ENCODE measurements at regions not wholly inside any gene's neighbourhood (a gene's known extent, or its start where the extent isn't known, plus 50 kb on each side); places are given as distances from the start of the nearest gene placed in this dataset.

- no peak for DNase-seq (ENCODE audit: low spot score)
Observed at GRCh38 chr18:44153981-44154380, 526.7 kb upstream of the SETBP1 start.

GRCh38 chr18:44156126-44156525 lies 524.6 kb upstream of the SETBP1 start:
- DNase-seq (ENCODE audit: low spot score), result no peak

GRCh38 chr18:44156776-44157335 lies 523.8 kb upstream of the SETBP1 start:
- DNase-seq (ENCODE audit: low spot score), result no peak

GRCh38 chr18:44170208-44170880 lies 510.3 kb upstream of the SETBP1 start:
- no peak for DNase-seq (ENCODE audit: low spot score)

- DNase-seq (ENCODE audit: low spot score), result no peak
Observed at GRCh38 chr18:44171301-44171700, 509.4 kb upstream of the SETBP1 start.

GRCh38 chr18:44175891-44176290 lies 504.8 kb upstream of the SETBP1 start:
- no peak for DNase-seq (ENCODE audit: low spot score)

- no peak for DNase-seq (ENCODE audit: low spot score)
Observed at GRCh38 chr18:44178476-44178875, 502.2 kb upstream of the SETBP1 start.

GRCh38 chr18:44179693-44180092 lies 501.0 kb upstream of the SETBP1 start:
- no peak for DNase-seq (ENCODE audit: low spot score)

GRCh38 chr18:44180683-44181082 lies 500.0 kb upstream of the SETBP1 start:
- DNase-seq (ENCODE audit: low spot score), result no peak

- DNase-seq (ENCODE audit: low spot score), result no peak
Observed at GRCh38 chr18:44181951-44182747, 498.5 kb upstream of the SETBP1 start.

- DNase-seq (ENCODE audit: low spot score), result no peak
Observed at GRCh38 chr18:44186001-44186400, 494.7 kb upstream of the SETBP1 start.

GRCh38 chr18:44187090-44187489 lies 493.6 kb upstream of the SETBP1 start:
- no peak for DNase-seq (ENCODE audit: low spot score)

GRCh38 chr18:44195394-44196140 lies 485.1 kb upstream of the SETBP1 start:
- DNase-seq (ENCODE audit: low spot score), result no peak

- DNase-seq (ENCODE audit: low spot score), result peak; percentile 60
Observed at GRCh38 chr18:44197832-44198611, 482.7 kb upstream of the SETBP1 start.

GRCh38 chr18:44198612-44199284 lies 481.9 kb upstream of the SETBP1 start:
- no peak for DNase-seq (ENCODE audit: low spot score)

- no peak for DNase-seq (ENCODE audit: low spot score)
Observed at GRCh38 chr18:44213293-44213692, 467.4 kb upstream of the SETBP1 start.

- DNase-seq (ENCODE audit: low spot score), result no peak
Observed at GRCh38 chr18:44214396-44214795, 466.3 kb upstream of the SETBP1 start.

GRCh38 chr18:44216169-44216568 lies 464.5 kb upstream of the SETBP1 start:
- no peak for DNase-seq (ENCODE audit: low spot score)

- no peak for DNase-seq (ENCODE audit: low spot score)
Observed at GRCh38 chr18:44227501-44227900, 453.2 kb upstream of the SETBP1 start.

GRCh38 chr18:44229693-44230108 lies 451.0 kb upstream of the SETBP1 start:
- DNase-seq (ENCODE audit: low spot score), result peak; percentile 80

- DNase-seq (ENCODE audit: low spot score), result no peak
Observed at GRCh38 chr18:44231936-44232335, 448.8 kb upstream of the SETBP1 start.

Measured in left forelimb (tissue), 1 donor.